GM12878 (cell line): ENCODE measurements at regions not wholly inside any gene's neighbourhood (a gene's known extent, or its start where the extent isn't known, plus 50 kb on each side); places are given as distances from the start of the nearest gene placed in this dataset.

ENCODE experiments used
- ATAC-seq: fragments of 200-7000 bp; cut with Tn5 transposase; 3 replicates; pipeline ENCODE4 v1.9.1; 2020; ENCODE audit warnings: mild to moderate bottlenecking, moderate library complexity
- BruUV-seq: library from RNA; stranded (reverse); fragments of 400-500 nt; replicated peaks from 2 replicates; lab custom pipeline; 2021; lab: Mats Ljungman, UMichigan
- CTCF ChIA-PET: fragments of 300-600 bp; sonication (Branson Sonifier 250); formaldehyde crosslinking; extraction: SDS; loops from one replicate; lab custom pipeline; 2021; ENCODE audit warnings: inconsistent platforms; lab: Yijun Ruan, JAX
- POLR2A ChIA-PET: fragments of 350-600 bp; formaldehyde crosslinking; extraction: SDS; loops from one replicate; lab custom pipeline; 2021; ENCODE audit warnings: inconsistent platforms; lab: Charles Lee
- RAD21 ChIA-PET: fragments of 300-600 bp; sonication (Branson Sonifier 250); formaldehyde crosslinking; loops from one replicate; lab custom pipeline; 2023; ENCODE audit warnings: antibody characterized with exemption; ENCODE audit not compliant: unreplicated experiment; lab: Charles Lee
- SMC1A ChIA-PET: fragments of 300-600 bp; sonication (Branson Sonifier 250); formaldehyde crosslinking; loops from one replicate; lab custom pipeline; 2023; ENCODE audit not compliant: unreplicated experiment, uncharacterized antibody; lab: Charles Lee
- DNase-seq: peaks from one replicate; pipeline ENCODE4 v3.0.0-alpha.2; 2011; ENCODE audit warnings: low read depth, low spot score
- FAIRE-seq: peaks from 3 replicates; lab custom pipeline; 2011; peaks lifted over from hg19 to GRCh38; lab: Jason Lieb, UNC
- H2AFZ ChIP-seq: 2 replicates; pipeline ENCODE4 v1.6.0; 2011; ENCODE audit warnings: low read depth, low read length, control low read depth; ENCODE audit not compliant: control insufficient read depth
- H3K27ac ChIP-seq: 2 replicates; pipeline ENCODE4 v1.5.1; 2011; ENCODE audit warnings: control low read depth; ENCODE audit not compliant: control insufficient read depth, insufficient read depth
- H3K27me3 ChIP-seq, 2 experiments: replicated peaks in 1 of 2; 2 replicates each; pipeline versions ENCODE4 v1.6.0 to v1.6.1; 2011; ENCODE audit warnings: low read length in 1 of 2; ENCODE audit not compliant: control insufficient read depth in 2 of 2, insufficient read depth in 2 of 2
- H3K36me3 ChIP-seq, 2 experiments: 2 replicates each; pipeline ENCODE4 v1.5.1; 2011; ENCODE audit warnings: low read length in 1 of 2; ENCODE audit not compliant: control insufficient read depth in 2 of 2, insufficient read depth in 2 of 2
- H3K4me1 ChIP-seq: 2 replicates; pipeline ENCODE4 v1.6.1; 2011; ENCODE audit warnings: mild to moderate bottlenecking, low read length, moderate library complexity, mixed read lengths; ENCODE audit not compliant: control insufficient read depth, insufficient read depth
- H3K4me2 ChIP-seq: 2 replicates; pipeline ENCODE4 v1.6.0; 2011; ENCODE audit warnings: control low read depth; ENCODE audit not compliant: control insufficient read depth, insufficient read depth
- H3K4me3 ChIP-seq: fragments of 200-600 bp; sonication (generic); 2 replicates; pipeline ENCODE4 v1.5.1; 2016
- H3K79me2 ChIP-seq: 2 replicates; pipeline ENCODE4 v1.6.0; 2011; ENCODE audit warnings: low read length; ENCODE audit not compliant: control insufficient read depth, insufficient read depth
- H3K9ac ChIP-seq: 2 replicates; pipeline ENCODE4 v1.8.0; 2011; ENCODE audit warnings: low read length, control low read depth, mixed read lengths; ENCODE audit not compliant: control insufficient read depth, insufficient read depth
- H3K9me3 ChIP-seq: replicated peaks from 3 replicates; pipeline ENCODE4 v1.5.1; 2011; ENCODE audit warnings: mild to moderate bottlenecking, low read length; ENCODE audit not compliant: control insufficient read depth, insufficient read depth
- H4K20me1 ChIP-seq: 2 replicates; pipeline ENCODE4 v1.6.0; 2011; ENCODE audit not compliant: control insufficient read depth, insufficient read depth
- EP300 ChIP-seq, 2 experiments: fragments of 150-350 bp in 1 of 2; IDR thresholded peaks; 2 replicates each; pipeline ENCODE4 v1.6.1; 2011 to 2012; ENCODE audit warnings: low read depth in 2 of 2, low read length in 2 of 2, borderline replicate concordance in 1 of 2, improper control_type of control experiment in 1 of 2, inconsistent platforms in 1 of 2; ENCODE audit not compliant: control insufficient read depth in 1 of 2
- POU2F2 ChIP-seq: IDR thresholded peaks from 3 replicates; pipeline ENCODE4 v1.6.1; 2011; ENCODE audit warnings: low read depth, mild to moderate bottlenecking, low read length, borderline replicate concordance
- RAD21 ChIP-seq: IDR thresholded peaks from 2 replicates; pipeline ENCODE4 v1.6.1; 2011; ENCODE audit warnings: mild to moderate bottlenecking, low read depth, low read length, moderate library complexity; ENCODE audit not compliant: insufficient read depth
- TCF7 ChIP-seq: IDR thresholded peaks from 2 replicates; pipeline ENCODE4 v1.6.1; 2014; ENCODE audit warnings: antibody characterized with exemption, borderline replicate concordance
- WGBS: methylation state at CpG from one replicate; pipeline ENCODE4 v1.1.6; 2016; ENCODE audit warnings: low lambda C conversion rate; ENCODE audit not compliant: insufficient replicate concordance, insufficient coverage; ENCODE audit errors: missing lambda C conversion rate; 5-methylcytosine and 5-hydroxymethylcytosine counted together
- in situ Hi-C: fragments of 300-500 bp; cut with MboI; formaldehyde crosslinking; loops from 9 replicates; pipeline ENCODE4 v1.14.3; 2018; ENCODE audit warnings: mixed read lengths
- intact Hi-C: fragments of 100-400 bp; cut with micrococcal nuclease; formaldehyde crosslinking; loops from one replicate; pipeline ENCODE4 v1.14.2; 2022; ENCODE audit not compliant: unreplicated experiment
- TF ChIP-seq, protein P1 (sequence below): fragments of 450-650 bp; IDR thresholded peaks from 2 replicates; pipeline ENCODE4 v1.6.1; 2017; ENCODE audit warnings: low read depth, mild to moderate bottlenecking, moderate library complexity
- TF ChIP-seq, protein P2 (sequence below): fragments of 450-650 bp; IDR thresholded peaks from 2 replicates; pipeline ENCODE4 v1.6.1; 2014; ENCODE audit warnings: mild to moderate bottlenecking
- TF ChIP-seq, protein P3 (sequence below), 3 experiments: IDR thresholded peaks in 2 of 3; conservative IDR thresholded peaks in 1 of 3; 2 replicates each; pipeline ENCODE4 v1.5.1; 2011; ENCODE audit warnings: low read depth in 3 of 3, low read length in 3 of 3, mild to moderate bottlenecking in 3 of 3, control low read depth in 2 of 3, moderate library complexity in 2 of 3, inconsistent platforms in 1 of 3, mixed read lengths in 1 of 3; ENCODE audit not compliant: control insufficient read depth in 2 of 3, insufficient read depth in 1 of 3; ENCODE audit errors: extremely low read depth in 1 of 3
- TF ChIP-seq, protein P4 (sequence below): IDR thresholded peaks from 2 replicates; pipeline ENCODE4 v1.6.1; 2012; ENCODE audit warnings: low read length, inconsistent platforms
- TF ChIP-seq, protein P5 (sequence below): fragments of 450-650 bp; IDR thresholded peaks from 2 replicates; pipeline ENCODE4 v1.6.1; 2017; ENCODE audit warnings: mild to moderate bottlenecking, moderate library complexity

DNA sequence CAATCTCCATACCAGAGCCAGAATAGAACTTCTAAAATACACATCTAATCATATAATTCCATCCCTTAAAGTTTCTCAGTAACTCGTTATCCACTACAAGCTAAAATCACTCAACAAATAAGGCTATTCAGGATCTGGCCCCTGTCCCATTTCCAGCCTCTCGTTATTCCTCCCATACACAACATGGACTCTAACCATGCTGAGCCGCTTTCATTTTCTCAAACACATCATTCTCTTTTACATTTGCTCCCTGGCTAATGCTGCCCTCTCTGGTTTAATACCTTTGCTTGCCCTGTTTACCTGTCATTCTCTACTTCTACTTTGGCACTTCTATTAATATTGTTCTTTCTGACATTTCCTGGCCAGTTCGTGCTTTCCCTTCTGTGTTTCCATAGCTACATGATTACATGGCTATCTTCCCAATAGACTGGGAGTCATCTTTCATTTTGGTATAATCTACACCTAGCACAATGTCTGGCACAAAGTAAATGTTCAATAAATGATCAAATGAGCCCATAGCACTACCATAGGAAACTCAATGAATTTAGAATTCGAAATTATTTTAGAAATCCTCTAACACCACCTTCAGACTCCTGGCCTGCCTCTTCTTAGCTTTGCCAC lies 163.6 kb upstream of the VRK2 start:
- 79% methylated on average over 5 of the region's 5 CpGs for WGBS
- peak overlapping the region; percentile 9 for H2AFZ ChIP-seq
- H3K4me3 ChIP-seq: peak overlapping the region; percentile 47; the same call in 1 of the 2 replicates
- ChIA-PET CTCF (interaction anchor here (1.5 to 5.4 kb wide), 8 partner anchors 11 to 160 kb away, joined by 3 to 39 read pairs (median 9); no protein-coding TSS in a partner anchor), POLR2A (interaction anchor here (0.6 to 3.6 kb wide), 4 partner anchors 10 to 156 kb away, joined by 3 to 24 read pairs (median 4); no protein-coding TSS in a partner anchor), SMC1A (interaction anchor here (0.6 to 8.1 kb wide), 13 partner anchors 11 to 160 kb away, joined by 3 to 88 read pairs (median 5); no protein-coding TSS in a partner anchor), RAD21 (interaction anchor here (0.8 to 9.6 kb wide), 11 partner anchors 11 to 565 kb away, joined by 3 to 74 read pairs (median 6); no protein-coding TSS in a partner anchor)
- DNase-seq: no peak
- no TSS peak for BruUV-seq
- H3K79me2 ChIP-seq: peaks cover 3% of the 10 kb centered on the region
- intact Hi-C loops: loop anchor here (1.0 to 5.0 kb wide), 3 partner anchors 76 to 164 kb away; partner anchors contain the start of gene VRK2
- H4K20me1 ChIP-seq: no peaks in the 10 kb centered on the region
- peak overlapping the region; percentile 80 for H3K4me2 ChIP-seq
- in situ Hi-C loops: no loop called here
- peak; percentile 58 for ATAC-seq
- no peaks in the 10 kb centered on the region for H3K36me3 ChIP-seq
- H3K9ac ChIP-seq: peak overlapping the region; percentile 42
- H3K9me3 ChIP-seq: no peaks in the 10 kb centered on the region
- H3K27me3 ChIP-seq: no peaks in the 10 kb centered on the region
- peaks cover 43% of the 10 kb centered on the region for H3K4me1 ChIP-seq
- no peak for FAIRE-seq
- H3K27ac ChIP-seq: peak overlapping the region; percentile 74
- TF ChIP-seq, protein P1, sequence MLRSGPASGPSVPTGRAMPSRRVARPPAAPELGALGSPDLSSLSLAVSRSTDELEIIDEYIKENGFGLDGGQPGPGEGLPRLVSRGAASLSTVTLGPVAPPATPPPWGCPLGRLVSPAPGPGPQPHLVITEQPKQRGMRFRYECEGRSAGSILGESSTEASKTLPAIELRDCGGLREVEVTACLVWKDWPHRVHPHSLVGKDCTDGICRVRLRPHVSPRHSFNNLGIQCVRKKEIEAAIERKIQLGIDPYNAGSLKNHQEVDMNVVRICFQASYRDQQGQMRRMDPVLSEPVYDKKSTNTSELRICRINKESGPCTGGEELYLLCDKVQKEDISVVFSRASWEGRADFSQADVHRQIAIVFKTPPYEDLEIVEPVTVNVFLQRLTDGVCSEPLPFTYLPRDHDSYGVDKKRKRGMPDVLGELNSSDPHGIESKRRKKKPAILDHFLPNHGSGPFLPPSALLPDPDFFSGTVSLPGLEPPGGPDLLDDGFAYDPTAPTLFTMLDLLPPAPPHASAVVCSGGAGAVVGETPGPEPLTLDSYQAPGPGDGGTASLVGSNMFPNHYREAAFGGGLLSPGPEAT: 0 out of 2 replicates have a peak, but pooled peaks have one; percentile 12
- TF ChIP-seq, protein P2, sequence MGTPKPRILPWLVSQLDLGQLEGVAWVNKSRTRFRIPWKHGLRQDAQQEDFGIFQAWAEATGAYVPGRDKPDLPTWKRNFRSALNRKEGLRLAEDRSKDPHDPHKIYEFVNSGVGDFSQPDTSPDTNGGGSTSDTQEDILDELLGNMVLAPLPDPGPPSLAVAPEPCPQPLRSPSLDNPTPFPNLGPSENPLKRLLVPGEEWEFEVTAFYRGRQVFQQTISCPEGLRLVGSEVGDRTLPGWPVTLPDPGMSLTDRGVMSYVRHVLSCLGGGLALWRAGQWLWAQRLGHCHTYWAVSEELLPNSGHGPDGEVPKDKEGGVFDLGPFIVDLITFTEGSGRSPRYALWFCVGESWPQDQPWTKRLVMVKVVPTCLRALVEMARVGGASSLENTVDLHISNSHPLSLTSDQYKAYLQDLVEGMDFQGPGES: no peak
- peak; percentile 34; the same call in 1 of the 2 replicates for TF ChIP-seq RAD21
- TF ChIP-seq, protein P3, sequence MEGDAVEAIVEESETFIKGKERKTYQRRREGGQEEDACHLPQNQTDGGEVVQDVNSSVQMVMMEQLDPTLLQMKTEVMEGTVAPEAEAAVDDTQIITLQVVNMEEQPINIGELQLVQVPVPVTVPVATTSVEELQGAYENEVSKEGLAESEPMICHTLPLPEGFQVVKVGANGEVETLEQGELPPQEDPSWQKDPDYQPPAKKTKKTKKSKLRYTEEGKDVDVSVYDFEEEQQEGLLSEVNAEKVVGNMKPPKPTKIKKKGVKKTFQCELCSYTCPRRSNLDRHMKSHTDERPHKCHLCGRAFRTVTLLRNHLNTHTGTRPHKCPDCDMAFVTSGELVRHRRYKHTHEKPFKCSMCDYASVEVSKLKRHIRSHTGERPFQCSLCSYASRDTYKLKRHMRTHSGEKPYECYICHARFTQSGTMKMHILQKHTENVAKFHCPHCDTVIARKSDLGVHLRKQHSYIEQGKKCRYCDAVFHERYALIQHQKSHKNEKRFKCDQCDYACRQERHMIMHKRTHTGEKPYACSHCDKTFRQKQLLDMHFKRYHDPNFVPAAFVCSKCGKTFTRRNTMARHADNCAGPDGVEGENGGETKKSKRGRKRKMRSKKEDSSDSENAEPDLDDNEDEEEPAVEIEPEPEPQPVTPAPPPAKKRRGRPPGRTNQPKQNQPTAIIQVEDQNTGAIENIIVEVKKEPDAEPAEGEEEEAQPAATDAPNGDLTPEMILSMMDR (IDR thresholded peaks at IDR 0.05 in 2 of 3, conservative IDR thresholded peaks at IDR 0.05 in 1 of 3; ENCODE audit: control insufficient read depth in 2 of 3, extremely low read depth in 1 of 3, insufficient read depth in 1 of 3, low read depth in 3 of 3, low read length in 3 of 3): peak; percentile 2 to 29 (median 25); a peak in 3 of 6 replicates
- TF ChIP-seq, protein P4, sequence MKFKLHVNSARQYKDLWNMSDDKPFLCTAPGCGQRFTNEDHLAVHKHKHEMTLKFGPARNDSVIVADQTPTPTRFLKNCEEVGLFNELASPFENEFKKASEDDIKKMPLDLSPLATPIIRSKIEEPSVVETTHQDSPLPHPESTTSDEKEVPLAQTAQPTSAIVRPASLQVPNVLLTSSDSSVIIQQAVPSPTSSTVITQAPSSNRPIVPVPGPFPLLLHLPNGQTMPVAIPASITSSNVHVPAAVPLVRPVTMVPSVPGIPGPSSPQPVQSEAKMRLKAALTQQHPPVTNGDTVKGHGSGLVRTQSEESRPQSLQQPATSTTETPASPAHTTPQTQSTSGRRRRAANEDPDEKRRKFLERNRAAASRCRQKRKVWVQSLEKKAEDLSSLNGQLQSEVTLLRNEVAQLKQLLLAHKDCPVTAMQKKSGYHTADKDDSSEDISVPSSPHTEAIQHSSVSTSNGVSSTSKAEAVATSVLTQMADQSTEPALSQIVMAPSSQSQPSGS: 0 out of 2 replicates have a peak, but pooled peaks have one; percentile 22
- TF ChIP-seq, protein P5, sequence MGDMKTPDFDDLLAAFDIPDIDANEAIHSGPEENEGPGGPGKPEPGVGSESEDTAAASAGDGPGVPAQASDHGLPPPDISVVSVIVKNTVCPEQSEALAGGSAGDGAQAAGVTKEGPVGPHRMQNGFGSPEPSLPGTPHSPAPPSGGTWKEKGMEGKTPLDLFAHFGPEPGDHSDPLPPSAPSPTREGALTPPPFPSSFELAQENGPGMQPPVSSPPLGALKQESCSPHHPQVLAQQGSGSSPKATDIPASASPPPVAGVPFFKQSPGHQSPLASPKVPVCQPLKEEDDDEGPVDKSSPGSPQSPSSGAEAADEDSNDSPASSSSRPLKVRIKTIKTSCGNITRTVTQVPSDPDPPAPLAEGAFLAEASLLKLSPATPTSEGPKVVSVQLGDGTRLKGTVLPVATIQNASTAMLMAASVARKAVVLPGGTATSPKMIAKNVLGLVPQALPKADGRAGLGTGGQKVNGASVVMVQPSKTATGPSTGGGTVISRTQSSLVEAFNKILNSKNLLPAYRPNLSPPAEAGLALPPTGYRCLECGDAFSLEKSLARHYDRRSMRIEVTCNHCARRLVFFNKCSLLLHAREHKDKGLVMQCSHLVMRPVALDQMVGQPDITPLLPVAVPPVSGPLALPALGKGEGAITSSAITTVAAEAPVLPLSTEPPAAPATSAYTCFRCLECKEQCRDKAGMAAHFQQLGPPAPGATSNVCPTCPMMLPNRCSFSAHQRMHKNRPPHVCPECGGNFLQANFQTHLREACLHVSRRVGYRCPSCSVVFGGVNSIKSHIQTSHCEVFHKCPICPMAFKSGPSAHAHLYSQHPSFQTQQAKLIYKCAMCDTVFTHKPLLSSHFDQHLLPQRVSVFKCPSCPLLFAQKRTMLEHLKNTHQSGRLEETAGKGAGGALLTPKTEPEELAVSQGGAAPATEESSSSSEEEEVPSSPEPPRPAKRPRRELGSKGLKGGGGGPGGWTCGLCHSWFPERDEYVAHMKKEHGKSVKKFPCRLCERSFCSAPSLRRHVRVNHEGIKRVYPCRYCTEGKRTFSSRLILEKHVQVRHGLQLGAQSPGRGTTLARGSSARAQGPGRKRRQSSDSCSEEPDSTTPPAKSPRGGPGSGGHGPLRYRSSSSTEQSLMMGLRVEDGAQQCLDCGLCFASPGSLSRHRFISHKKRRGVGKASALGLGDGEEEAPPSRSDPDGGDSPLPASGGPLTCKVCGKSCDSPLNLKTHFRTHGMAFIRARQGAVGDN: peak; percentile 45; the same call in 1 of the 2 replicates
- TF ChIP-seq POU2F2: 0 out of 3 replicates have a peak, but pooled peaks have one; percentile 19
- TF ChIP-seq EP300 (IDR thresholded peaks at IDR 0.05; ENCODE audit: borderline replicate concordance in 1 of 2, control insufficient read depth in 1 of 2, low read depth in 2 of 2, low read length in 2 of 2): 0 out of 4 replicates have a peak, but pooled peaks of 1 of the 2 experiments have one; percentile 12
- TF ChIP-seq TCF7: no peak
